Cardiac fibroblast (primary cell): ENCODE measurements at regions not wholly inside any gene's neighbourhood (a gene's known extent, or its start where the extent isn't known, plus 50 kb on each side); places are given as distances from the start of the nearest gene placed in this dataset.

Experiments
- DNase-seq, 2 donors: peaks; one replicate each; pipeline versions ENCODE4 v3.0.0 to v3.0.0-alpha.2; 2010; ENCODE audit warnings: low read depth in 2 of 2
- H3K4me3 ChIP-seq, 2 donors: replicated peaks in 1 of 2; 1 replicate in 1 of 2; 2 replicates in 1 of 2; pipeline ENCODE4 v1.5.1; 2011; ENCODE audit warnings: low read depth in 2 of 2, low read length in 2 of 2, mild to moderate bottlenecking in 2 of 2, moderate library complexity in 1 of 2
- TF ChIP-seq, protein P1 (sequence below): IDR thresholded peaks from one replicate; pipeline ENCODE4 v1.5.1; 2011; ENCODE audit warnings: low read depth, mild to moderate bottlenecking, low read length, inconsistent platforms

DNA sequence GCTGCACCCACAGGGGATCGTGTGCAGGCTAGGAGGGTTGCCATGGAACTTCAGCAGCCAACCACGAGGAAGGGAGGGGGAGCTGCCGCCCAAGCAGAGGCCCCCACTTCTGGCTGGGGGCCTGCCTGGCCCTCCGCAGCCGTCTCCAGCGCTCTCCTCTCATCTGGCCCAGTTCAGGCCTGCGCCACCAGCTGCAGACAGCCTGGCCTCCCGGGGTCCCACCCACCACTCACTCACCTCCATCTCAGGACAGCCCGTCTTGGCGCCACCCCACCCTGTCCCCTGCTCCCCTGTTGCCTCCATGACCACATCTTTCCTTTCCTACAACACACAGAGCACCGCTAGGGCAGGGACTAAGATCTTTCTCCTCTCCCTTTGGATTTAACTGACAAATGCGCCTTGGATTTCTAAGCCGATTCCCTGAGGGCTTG lies 98.7 kb downstream of the ANKRD60 start:
- TF ChIP-seq, protein P1, sequence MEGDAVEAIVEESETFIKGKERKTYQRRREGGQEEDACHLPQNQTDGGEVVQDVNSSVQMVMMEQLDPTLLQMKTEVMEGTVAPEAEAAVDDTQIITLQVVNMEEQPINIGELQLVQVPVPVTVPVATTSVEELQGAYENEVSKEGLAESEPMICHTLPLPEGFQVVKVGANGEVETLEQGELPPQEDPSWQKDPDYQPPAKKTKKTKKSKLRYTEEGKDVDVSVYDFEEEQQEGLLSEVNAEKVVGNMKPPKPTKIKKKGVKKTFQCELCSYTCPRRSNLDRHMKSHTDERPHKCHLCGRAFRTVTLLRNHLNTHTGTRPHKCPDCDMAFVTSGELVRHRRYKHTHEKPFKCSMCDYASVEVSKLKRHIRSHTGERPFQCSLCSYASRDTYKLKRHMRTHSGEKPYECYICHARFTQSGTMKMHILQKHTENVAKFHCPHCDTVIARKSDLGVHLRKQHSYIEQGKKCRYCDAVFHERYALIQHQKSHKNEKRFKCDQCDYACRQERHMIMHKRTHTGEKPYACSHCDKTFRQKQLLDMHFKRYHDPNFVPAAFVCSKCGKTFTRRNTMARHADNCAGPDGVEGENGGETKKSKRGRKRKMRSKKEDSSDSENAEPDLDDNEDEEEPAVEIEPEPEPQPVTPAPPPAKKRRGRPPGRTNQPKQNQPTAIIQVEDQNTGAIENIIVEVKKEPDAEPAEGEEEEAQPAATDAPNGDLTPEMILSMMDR = no peak
- H3K4me3 ChIP-seq = no peak overlapping the region
- DNase-seq = no peak

GRCh38 chr20:58128635-58129625 lies 99.5 kb downstream of the ANKRD60 start:
- H3K4me3 ChIP-seq = no peak overlapping the region
- DNase-seq = no peak
- TF ChIP-seq, protein P1 = no peak

DNA sequence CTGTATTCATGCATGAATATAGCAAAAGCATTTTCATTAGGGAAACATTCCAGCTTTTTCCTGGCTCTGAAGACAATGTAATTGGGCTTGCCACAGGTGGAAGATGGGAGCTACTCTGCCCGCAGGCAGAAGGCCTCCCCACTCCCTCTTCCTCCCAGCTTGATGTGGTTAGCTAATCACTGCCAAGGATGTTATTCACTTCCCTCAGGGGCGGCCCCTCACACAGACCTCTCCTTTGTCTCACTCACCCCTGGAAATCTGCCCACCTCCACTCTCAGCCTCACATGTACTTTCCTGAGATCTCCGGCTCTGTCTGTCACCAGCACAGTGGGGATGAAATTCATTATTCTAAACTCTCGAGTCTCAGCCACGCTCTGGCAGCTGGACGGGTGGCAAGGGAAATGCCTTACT lies 100.7 kb downstream of the ANKRD60 start:
- TF ChIP-seq, protein P1 = no peak
- H3K4me3 ChIP-seq = no peak overlapping the region
- DNase-seq = peak; percentile 60 to 78

- DNase-seq = no peak
- H3K4me3 ChIP-seq = no peak overlapping the region
These were observed 102.7 kb downstream of the ANKRD60 start for GRCh38 chr20:58125726-58126125.

GRCh38 chr20:58117944-58118343 lies 110.5 kb downstream of the ANKRD60 start:
- H3K4me3 ChIP-seq = no peak overlapping the region
- peak; percentile 7 to 26 for DNase-seq

More at GRCh38 chr20:58125726-58126125, 102.7 kb downstream of the ANKRD60 start:
- TF ChIP-seq, protein P1 = no peak

GRCh38 chr20:58116505-58116904 lies 111.9 kb downstream of the ANKRD60 start:
- TF ChIP-seq, protein P1 = no peak
- DNase-seq = no peak
- no peak overlapping the region for H3K4me3 ChIP-seq

More at GRCh38 chr20:58117944-58118343, 110.5 kb downstream of the ANKRD60 start:
- TF ChIP-seq, protein P1 = no peak
